ENCODE measurements at regions not wholly inside any gene's neighbourhood (a gene's known extent, or its start where the extent isn't known, plus 50 kb on each side); places are given as distances from the start of the nearest gene placed in this dataset.

- TF ChIP-seq CTCF (IDR thresholded peaks at IDR 0.05; ENCODE audit: low read depth, low read length, missing input control): no peak
- TF ChIP-seq SP1 (IDR thresholded peaks at IDR 0.05): no peak
- no peak for TF ChIP-seq JUND (IDR thresholded peaks at IDR 0.05)
- TF ChIP-seq RAD21 (IDR thresholded peaks at IDR 0.05): no peak
- TF ChIP-seq YY1 (IDR thresholded peaks at IDR 0.05): no peak
- TF ChIP-seq RXRA (IDR thresholded peaks at IDR 0.05): no peak
- TF ChIP-seq TAF1 (conservative IDR thresholded peaks at IDR 0.05): no peak
- no peak for TF ChIP-seq HNF4G (IDR thresholded peaks at IDR 0.05)
- TF ChIP-seq EGR1 (IDR thresholded peaks at IDR 0.05; ENCODE audit: low read depth in 2 of 2): no peak
- no peak for TF ChIP-seq ZBTB33 (IDR thresholded peaks at IDR 0.05)
Measured at GRCh38 chr12:32031109-32031508, 71.9 kb downstream of the RESF1 start.
